Thoracic aorta (tissue), 2 donors: ENCODE measurements at regions not wholly inside any gene's neighbourhood (a gene's known extent, or its start where the extent isn't known, plus 50 kb on each side); places are given as distances from the start of the nearest gene placed in this dataset.

Experiments
- ATAC-seq: fragments of 150-250 bp; one replicate; pipeline ENCODE4 v1.8.0; 2017; ENCODE audit warnings: low read depth; ENCODE audit not compliant: insufficient number of reproducible peaks, low FRiP score
- DNase-seq: peaks from one replicate; pipeline ENCODE4 v3.0.0-alpha.2; 2020; ENCODE audit warnings: low spot score
- H3K27ac ChIP-seq, 2 donors: fragments of 200-600 bp; sonication (generic); 1 replicate in 1 of 2; 2 replicates in 1 of 2; pipeline ENCODE4 v1.5.1; 2016; ENCODE audit warnings: mild to moderate bottlenecking in 2 of 2, moderate library complexity in 2 of 2
- H3K27me3 ChIP-seq: fragments of 200-600 bp; sonication (generic); replicated peaks from 2 replicates; pipeline ENCODE4 v1.6.0; 2016; ENCODE audit warnings: mild to moderate bottlenecking; ENCODE audit not compliant: insufficient read depth
- H3K36me3 ChIP-seq: fragments of 200-600 bp; sonication (generic); one replicate; pipeline ENCODE4 v1.5.1; 2016
- H3K4me1 ChIP-seq, 2 donors: fragments of 200-600 bp; sonication (generic); 1 replicate in 1 of 2; 2 replicates in 1 of 2; pipeline versions ENCODE4 v1.5.1 to v1.6.0; 2016; ENCODE audit warnings: low read depth in 2 of 2, mild to moderate bottlenecking in 1 of 2; ENCODE audit not compliant: control insufficient read depth in 1 of 2
- H3K4me3 ChIP-seq: fragments of 200-600 bp; sonication (generic); 2 replicates; pipeline ENCODE4 v1.5.1; 2016; ENCODE audit warnings: mild to moderate bottlenecking
- H3K9me3 ChIP-seq: fragments of 200-600 bp; sonication (generic); 2 replicates; pipeline ENCODE4 v1.5.1; 2016
- CTCF ChIP-seq: fragments of 200-600 bp; sonication (generic); IDR thresholded peaks from one replicate; pipeline ENCODE4 v1.5.1; 2019; ENCODE audit warnings: antibody characterized with exemption

GRCh38 chr15:96390986-96391385, 60.5 kb downstream of the NR2F2 start:
- H3K36me3 ChIP-seq, result no peaks in the 10 kb centered on the region
- ATAC-seq (no peak), DNase-seq (no peak)
- no peak for TF ChIP-seq CTCF
- H3K27me3 ChIP-seq, result no peaks in the 10 kb centered on the region
- H3K9me3 ChIP-seq, result no peaks in the 10 kb centered on the region
- H3K4me1 ChIP-seq, result peaks cover 0 to 5% of the 10 kb centered on the region in 2 donors
- no peak overlapping the region for H3K4me3 ChIP-seq
- no peak overlapping the region for H3K27ac ChIP-seq

GRCh38 chr15:96392380-96393208, 62.1 kb downstream of the NR2F2 start:
- no peak overlapping the region for H3K27ac ChIP-seq

DNA sequence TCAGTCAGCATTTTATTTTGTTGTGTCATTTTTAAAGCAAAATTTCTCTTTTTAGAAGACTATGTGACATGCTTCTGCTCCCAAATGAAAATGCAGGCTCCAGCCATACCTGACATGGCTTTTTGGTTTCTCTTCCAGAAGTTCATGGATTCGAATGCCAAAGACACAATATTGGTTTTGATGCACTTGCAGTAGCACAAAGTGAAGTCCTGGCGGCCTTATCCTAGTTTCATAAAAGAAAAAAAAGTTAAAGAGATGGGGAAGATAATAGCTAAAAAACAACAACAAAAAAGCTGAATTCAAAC, 62.7 kb downstream of the NR2F2 start:
- Histone ChIP-seq H3K36me3 (no peaks in the 10 kb centered on the region), H3K4me3 (no peak overlapping the region), H3K27me3 (no peaks in the 10 kb centered on the region), H3K27ac (no peak overlapping the region), H3K4me1 (peaks cover 0 to 5% of the 10 kb centered on the region in 2 donors), H3K9me3 (no peaks in the 10 kb centered on the region)
- ATAC-seq (no peak), DNase-seq (no peak)
- TF ChIP-seq CTCF, result no peak

More at GRCh38 chr15:96392380-96393208, 62.1 kb downstream of the NR2F2 start:
- no peaks in the 10 kb centered on the region for H3K9me3 ChIP-seq
- DNase-seq (no peak), ATAC-seq (no peak)
- H3K27me3 ChIP-seq, result no peaks in the 10 kb centered on the region
- no peak for TF ChIP-seq CTCF
- peaks cover 0 to 5% of the 10 kb centered on the region in 2 donors for H3K4me1 ChIP-seq
- H3K4me3 ChIP-seq, result no peak overlapping the region
- H3K36me3 ChIP-seq, result no peaks in the 10 kb centered on the region

DNA sequence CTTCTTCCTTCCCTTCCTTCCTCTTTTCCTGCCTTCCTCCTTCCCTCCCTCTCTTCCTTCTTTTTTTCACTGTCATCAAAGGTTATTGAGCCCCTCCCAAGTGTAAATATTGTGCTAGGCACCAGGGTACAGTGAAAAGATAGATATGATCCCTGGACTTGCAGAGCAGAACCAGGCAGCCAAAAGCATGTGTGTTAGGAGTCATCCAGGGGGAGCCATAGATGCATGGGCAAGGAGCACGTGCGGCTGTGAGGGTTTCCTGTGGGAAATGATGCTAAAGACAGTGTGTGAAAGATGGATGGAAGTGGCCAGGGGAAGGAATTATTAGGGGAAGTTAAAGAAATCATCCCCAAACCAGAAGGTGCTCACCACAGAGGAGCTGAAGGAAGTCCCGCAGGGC, 65.2 kb downstream of the NR2F2 start:
- H3K9me3 ChIP-seq, result no peaks in the 10 kb centered on the region
- H3K27ac ChIP-seq, result no peak overlapping the region
- DNase-seq (no peak), ATAC-seq (no peak)
- H3K36me3 ChIP-seq, result no peaks in the 10 kb centered on the region
- no peak for TF ChIP-seq CTCF
- no peak overlapping the region for H3K4me3 ChIP-seq
- no peaks in the 10 kb centered on the region for H3K27me3 ChIP-seq
- peaks cover 0 to 5% of the 10 kb centered on the region in 2 donors for H3K4me1 ChIP-seq

GRCh38 chr15:96398776-96399175, 68.3 kb downstream of the NR2F2 start:
- no peak for ATAC-seq
- H3K9me3 ChIP-seq, result no peaks in the 10 kb centered on the region
- no peaks in the 10 kb centered on the region for H3K36me3 ChIP-seq
- no peaks in the 10 kb centered on the region for H3K27me3 ChIP-seq
- no peak for DNase-seq
- no peak for TF ChIP-seq CTCF
- no peaks in the 10 kb centered on the region for H3K4me1 ChIP-seq
- no peak overlapping the region for H3K4me3 ChIP-seq
- H3K27ac ChIP-seq, result no peak overlapping the region
